Endodermal cell (in vitro differentiated cells): ENCODE measurements at regions not wholly inside any gene's neighbourhood (a gene's known extent, or its start where the extent isn't known, plus 50 kb on each side); places are given as distances from the start of the nearest gene placed in this dataset.
A peak's percentile ranks its signal among the peaks of the same experiment; 100 is the strongest.

ENCODE experiments used
- DNase-seq: peaks from one replicate; pipeline ENCODE4 v3.0.0-alpha.2; 2017
- H3K27ac ChIP-seq: 2 replicates; pipeline ENCODE4 v1.5.1; 2013; ENCODE audit warnings: mild to moderate bottlenecking, low read depth, low read length, moderate library complexity
- H3K27me3 ChIP-seq: 2 replicates; pipeline ENCODE4 v1.6.1; 2013; ENCODE audit warnings: mild to moderate bottlenecking, low read length, moderate library complexity; ENCODE audit not compliant: insufficient read depth, control insufficient read depth, poor library complexity, severe bottlenecking
- H3K36me3 ChIP-seq: 2 replicates; pipeline ENCODE4 v1.7.0; 2013; ENCODE audit warnings: mild to moderate bottlenecking, low read length, moderate library complexity; ENCODE audit not compliant: control insufficient read depth, insufficient read depth
- H3K4me1 ChIP-seq: one replicate; pipeline ENCODE4 v1.7.0; 2013; ENCODE audit warnings: low read length; ENCODE audit not compliant: control insufficient read depth, insufficient read depth
- H3K4me3 ChIP-seq: 2 replicates; pipeline ENCODE4 v1.5.1; 2013; ENCODE audit warnings: mild to moderate bottlenecking, low read length, moderate library complexity
- H3K9ac ChIP-seq: 2 replicates; pipeline ENCODE4 v1.6.1; 2013; ENCODE audit warnings: mild to moderate bottlenecking, low read length, moderate library complexity; ENCODE audit not compliant: poor library complexity, severe bottlenecking; ENCODE audit errors: extremely low read depth
- H3K9me3 ChIP-seq: 2 replicates; pipeline ENCODE4 v1.6.1; 2013; ENCODE audit warnings: mild to moderate bottlenecking, low read length, moderate library complexity; ENCODE audit not compliant: control insufficient read depth
- H3K27ac Mint-ChIP-seq: 2 replicates; pipeline ENCODE4 v1.8.0; 2020; ENCODE audit warnings: mixed read lengths
- H3K27me3 Mint-ChIP-seq: 2 replicates; pipeline ENCODE4 v1.8.0; 2021; ENCODE audit warnings: mild to moderate bottlenecking, mixed read lengths; ENCODE audit not compliant: insufficient read depth
- H3K36me3 Mint-ChIP-seq: 2 replicates; pipeline ENCODE4 v1.8.0; 2020; ENCODE audit warnings: low read depth, mixed read lengths
- H3K4me1 Mint-ChIP-seq: 2 replicates; pipeline ENCODE4 v1.8.0; 2020; ENCODE audit warnings: mixed read lengths
- H3K4me3 Mint-ChIP-seq: 2 replicates; pipeline ENCODE4 v1.8.0; 2020; ENCODE audit warnings: mild to moderate bottlenecking, moderate library complexity, mixed read lengths
- H3K9me3 Mint-ChIP-seq: 2 replicates; pipeline ENCODE4 v1.8.0; 2020; ENCODE audit warnings: mild to moderate bottlenecking, mixed read lengths
- WGBS, 2 experiments: methylation state at CpG; one replicate each; pipeline versions ENCODE4 v1.1.5 to v1.1.7; 2013; ENCODE audit warnings: missing lambda C conversion rate in 2 of 2, mixed read lengths in 1 of 2; ENCODE audit not compliant: insufficient coverage in 1 of 2, insufficient read length in 1 of 2; 5-methylcytosine and 5-hydroxymethylcytosine counted together
- TF ChIP-seq, protein P1 (sequence below): fragments of 200-600 bp; sonication (generic); conservative IDR thresholded peaks from 2 replicates; pipeline ENCODE4 v1.5.0; 2021; ENCODE audit warnings: antibody characterized with exemption, mild to moderate bottlenecking

DNA sequence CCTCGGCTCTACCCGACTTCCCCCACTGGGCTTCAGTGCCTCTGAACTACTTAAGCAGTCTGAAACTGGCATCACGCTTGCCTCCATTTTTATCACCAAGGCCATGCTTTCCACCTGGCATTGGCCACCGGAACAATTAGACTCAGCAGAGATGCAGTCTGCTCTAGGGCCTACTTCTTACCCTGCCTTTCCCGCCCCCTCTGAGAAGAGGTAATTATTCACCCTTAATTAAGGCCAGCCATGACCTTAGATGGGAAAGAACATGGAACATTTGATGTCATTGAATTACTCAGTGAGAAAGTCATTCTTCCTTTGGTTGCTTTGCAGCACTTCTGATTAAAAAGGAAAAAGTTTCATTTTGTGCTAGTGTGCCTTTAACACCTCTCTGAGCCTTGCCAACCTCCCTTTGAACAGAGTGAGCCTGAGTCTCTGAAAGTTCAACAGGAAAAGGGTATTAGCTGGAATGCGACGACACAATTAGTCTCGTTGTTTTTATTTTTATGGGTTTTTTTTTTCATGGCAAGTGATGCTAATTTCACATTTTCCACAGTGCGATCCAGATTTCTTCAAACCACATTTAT lies 60.9 kb upstream of the TNRC6A start:
- Histone ChIP-seq H3K27ac (no peak overlapping the region), H3K36me3 (no peaks in the 10 kb centered on the region)

DNA sequence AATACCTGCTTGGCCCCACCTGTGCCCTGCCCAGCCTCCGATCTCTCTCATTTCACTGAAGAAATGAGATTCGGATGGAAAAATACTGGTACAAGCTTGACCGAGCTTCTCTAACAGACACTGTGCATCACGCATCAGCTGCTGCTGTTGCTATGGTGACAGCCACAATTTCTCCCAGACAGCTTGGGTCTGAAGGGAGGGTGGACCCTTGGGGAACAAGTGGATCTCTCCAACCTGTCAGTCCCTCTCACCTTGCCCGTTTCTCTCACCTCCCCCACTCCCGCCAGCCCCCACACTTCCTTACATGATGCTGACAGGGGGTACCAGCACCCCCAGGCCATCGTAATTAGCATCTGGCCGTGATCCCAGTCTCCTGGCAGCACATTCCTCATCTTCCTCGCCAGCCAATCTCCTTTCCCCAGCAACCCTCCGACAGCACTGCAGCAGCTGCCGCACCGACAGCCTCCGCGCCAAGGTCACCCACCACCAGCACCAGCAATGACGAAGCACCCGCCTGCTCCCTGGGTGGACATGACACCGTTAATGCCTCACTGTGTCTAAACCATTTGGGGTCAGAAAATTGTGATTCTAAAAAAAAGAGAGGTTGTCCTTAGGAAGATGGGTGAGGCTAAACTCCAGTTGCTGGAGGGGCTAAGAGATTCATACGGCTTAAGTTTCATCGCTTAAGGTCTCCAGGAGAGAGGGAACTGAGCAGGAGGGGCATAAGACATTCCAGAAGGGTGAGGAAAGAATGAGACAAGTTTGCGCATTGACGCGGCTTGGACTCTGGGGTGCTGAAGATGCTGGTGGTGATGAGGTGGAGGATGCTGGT lies 58.6 kb upstream of the TNRC6A start:
- no peaks in the 10 kb centered on the region for H3K9me3 ChIP-seq
- peak; percentile 73 for DNase-seq
- no peaks in the 10 kb centered on the region for H3K36me3 ChIP-seq
- peak overlapping the region; percentile 89 for H3K27ac ChIP-seq
- no peaks in the 10 kb centered on the region for H3K4me1 Mint-ChIP-seq
- H3K4me3 Mint-ChIP-seq, result no peak overlapping the region
- no peaks in the 10 kb centered on the region for H3K36me3 Mint-ChIP-seq
- no peak overlapping the region for H3K9ac ChIP-seq
- H3K9me3 Mint-ChIP-seq, result no peaks in the 10 kb centered on the region
- TF ChIP-seq, protein P1, sequence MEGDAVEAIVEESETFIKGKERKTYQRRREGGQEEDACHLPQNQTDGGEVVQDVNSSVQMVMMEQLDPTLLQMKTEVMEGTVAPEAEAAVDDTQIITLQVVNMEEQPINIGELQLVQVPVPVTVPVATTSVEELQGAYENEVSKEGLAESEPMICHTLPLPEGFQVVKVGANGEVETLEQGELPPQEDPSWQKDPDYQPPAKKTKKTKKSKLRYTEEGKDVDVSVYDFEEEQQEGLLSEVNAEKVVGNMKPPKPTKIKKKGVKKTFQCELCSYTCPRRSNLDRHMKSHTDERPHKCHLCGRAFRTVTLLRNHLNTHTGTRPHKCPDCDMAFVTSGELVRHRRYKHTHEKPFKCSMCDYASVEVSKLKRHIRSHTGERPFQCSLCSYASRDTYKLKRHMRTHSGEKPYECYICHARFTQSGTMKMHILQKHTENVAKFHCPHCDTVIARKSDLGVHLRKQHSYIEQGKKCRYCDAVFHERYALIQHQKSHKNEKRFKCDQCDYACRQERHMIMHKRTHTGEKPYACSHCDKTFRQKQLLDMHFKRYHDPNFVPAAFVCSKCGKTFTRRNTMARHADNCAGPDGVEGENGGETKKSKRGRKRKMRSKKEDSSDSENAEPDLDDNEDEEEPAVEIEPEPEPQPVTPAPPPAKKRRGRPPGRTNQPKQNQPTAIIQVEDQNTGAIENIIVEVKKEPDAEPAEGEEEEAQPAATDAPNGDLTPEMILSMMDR, result no peak
- no peaks in the 10 kb centered on the region for H3K27me3 Mint-ChIP-seq
- no peaks in the 10 kb centered on the region for H3K27me3 ChIP-seq
- H3K4me3 ChIP-seq, result no peak overlapping the region
- H3K27ac Mint-ChIP-seq, result no peak overlapping the region
- 63 to 69% methylated on average over 15 to 22 of the region's 22 CpGs for WGBS, 2 experiments
- no peaks in the 10 kb centered on the region for H3K4me1 ChIP-seq

More for the DNA sequence above, 60.9 kb upstream of the TNRC6A start:
- Mint-ChIP-seq H3K27me3 (no peaks in the 10 kb centered on the region), H3K4me1 (no peaks in the 10 kb centered on the region), H3K4me3 (no peak overlapping the region), H3K36me3 (no peaks in the 10 kb centered on the region), H3K9me3 (no peaks in the 10 kb centered on the region), H3K27ac (no peak overlapping the region)
- no peak for DNase-seq
- Histone ChIP-seq H3K27me3 (no peaks in the 10 kb centered on the region), H3K9me3 (no peaks in the 10 kb centered on the region), H3K9ac (no peak overlapping the region), H3K4me1 (no peaks in the 10 kb centered on the region), H3K4me3 (no peak overlapping the region)
- TF ChIP-seq, protein P1, result no peak
- 91 to 96% methylated on average over 6 to 8 of the region's 9 CpGs for WGBS, 2 experiments

DNA sequence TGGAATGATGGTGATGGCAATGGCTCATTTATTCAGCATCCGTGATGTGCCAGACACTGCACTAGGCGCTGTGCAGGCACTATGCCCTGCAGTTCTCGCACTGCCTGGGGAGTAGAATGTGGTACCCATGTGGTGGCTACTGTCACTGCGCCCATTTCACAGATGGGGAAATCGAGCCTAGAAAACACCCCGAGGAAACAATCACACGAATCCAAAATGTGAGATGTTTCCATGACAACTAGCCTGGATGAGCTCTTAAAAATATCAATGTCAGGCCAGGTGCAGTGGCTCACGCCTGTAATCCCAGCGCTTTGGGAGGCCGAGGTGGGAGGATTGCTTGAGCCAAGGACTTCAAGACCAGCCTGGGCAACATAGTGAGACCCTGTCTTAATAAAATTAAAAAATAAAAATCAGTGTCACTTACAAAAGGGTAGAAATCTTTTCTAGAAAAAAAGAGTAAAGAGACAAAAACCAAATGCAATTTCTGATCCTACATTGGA lies 57.9 kb upstream of the TNRC6A start:
- Mint-ChIP-seq H3K27me3 (no peaks in the 10 kb centered on the region), H3K36me3 (no peaks in the 10 kb centered on the region), H3K4me1 (no peaks in the 10 kb centered on the region), H3K4me3 (no peak overlapping the region), H3K9me3 (no peaks in the 10 kb centered on the region), H3K27ac (no peak overlapping the region)
- no peaks in the 10 kb centered on the region for H3K36me3 ChIP-seq
- no peak overlapping the region for H3K4me3 ChIP-seq
- no peaks in the 10 kb centered on the region for H3K9me3 ChIP-seq
- no peaks in the 10 kb centered on the region for H3K27me3 ChIP-seq
- H3K9ac ChIP-seq, result no peak overlapping the region
- H3K27ac ChIP-seq, result peak overlapping the region; percentile 89
- WGBS, 2 experiments, result 91 to 95% methylated on average over 8 to 10 of the region's 10 CpGs
- H3K4me1 ChIP-seq, result no peaks in the 10 kb centered on the region
- TF ChIP-seq, protein P1, result peak; percentile 11
- DNase-seq, result no peak
